ENCODE measurements at regions not wholly inside any gene's neighbourhood (a gene's known extent, or its start where the extent isn't known, plus 50 kb on each side); places are given as distances from the start of the nearest gene placed in this dataset.
A peak's percentile ranks its signal among the peaks of the same experiment; 100 is the strongest.

DNA sequence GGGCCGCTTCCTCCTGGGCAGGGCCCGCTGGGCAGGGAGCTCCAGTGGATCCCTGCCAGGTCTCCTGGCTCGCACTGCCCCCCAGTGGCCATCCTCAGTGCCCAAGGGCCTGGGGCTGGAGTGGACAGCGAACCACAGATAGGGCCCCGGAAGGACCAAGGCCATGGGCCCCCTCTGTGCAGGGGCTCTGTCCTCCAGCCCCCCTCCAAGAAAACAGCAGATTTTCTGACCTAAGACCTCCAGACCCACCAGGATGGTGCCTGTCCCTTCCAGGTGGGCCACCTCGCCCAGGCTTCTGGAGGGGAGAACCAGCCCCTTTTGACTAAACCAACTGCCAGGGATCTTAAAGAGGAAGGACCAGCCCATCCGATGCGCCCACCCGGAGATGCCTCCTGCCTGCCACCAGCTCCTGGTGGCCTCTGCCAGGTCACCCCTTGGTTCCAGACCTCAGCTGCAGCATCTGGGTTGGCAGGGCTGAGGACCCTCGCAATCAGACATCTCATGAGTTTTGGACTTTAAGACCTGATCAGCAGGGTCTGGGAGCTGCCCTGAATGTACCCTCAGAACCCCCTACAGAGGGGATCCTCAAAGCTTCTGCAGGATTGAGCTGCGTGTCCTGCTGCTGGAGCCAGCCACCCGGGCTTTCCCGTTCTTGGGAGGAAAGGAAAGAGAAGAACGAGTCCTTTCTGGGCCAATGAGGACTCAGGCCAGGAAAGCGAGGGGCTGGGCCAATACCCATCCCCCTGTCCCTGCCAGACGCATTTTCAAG is 325.8 kb upstream of the DIO3 start:
- TF ChIP-seq CTCF (conservative IDR thresholded peaks at IDR 0.05; ENCODE audit: low read depth, low read length) (peak; percentile 74), EZH2 (IDR thresholded peaks at IDR 0.05; ENCODE audit: borderline replicate concordance, low read depth, low read length, poor library complexity, severe bottlenecking) (no peak)

Measured in A673 (cell line).